OCI-LY7 (cell line): ENCODE measurements at regions not wholly inside any gene's neighbourhood (a gene's known extent, or its start where the extent isn't known, plus 50 kb on each side); places are given as distances from the start of the nearest gene placed in this dataset.

Experiments used
- EZH2phosphoT487 ChIP-seq: fragments of 200-600 bp; sonication (generic); IDR thresholded peaks from 2 replicates; pipeline ENCODE4 v1.6.1; 2018; ENCODE audit warnings: low read depth, borderline replicate concordance, mild to moderate bottlenecking, mixed run types, antibody characterized with exemption, low read length, moderate library complexity, mixed read lengths
- TF ChIP-seq, protein P1 (sequence below): fragments of 200-600 bp; sonication (generic); conservative IDR thresholded peaks from 2 replicates; pipeline ENCODE4 v1.5.1; 2014; ENCODE audit warnings: mild to moderate bottlenecking, antibody characterized with exemption, low read length, moderate library complexity, mixed read lengths

DNA sequence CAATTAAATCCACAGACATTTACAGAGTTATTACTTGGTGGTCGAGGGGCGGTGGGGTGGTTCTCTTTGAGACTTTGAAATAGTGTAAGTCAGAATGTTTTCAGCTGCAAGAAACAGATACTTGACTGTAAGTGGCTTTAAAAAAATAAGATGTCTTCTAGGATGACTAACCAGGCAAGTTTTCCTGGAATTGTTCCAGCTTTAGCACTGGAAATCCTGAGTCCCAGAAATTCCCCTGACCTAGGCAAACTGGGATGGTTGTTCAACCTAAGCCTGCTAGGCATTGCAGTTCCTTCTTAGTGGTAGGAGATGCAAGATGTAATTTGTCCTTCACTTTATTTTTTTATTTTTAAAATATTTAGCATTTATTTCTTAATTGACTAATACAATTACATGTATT lies 169.5 kb upstream of the POC5 start:
- TF ChIP-seq, protein P1, sequence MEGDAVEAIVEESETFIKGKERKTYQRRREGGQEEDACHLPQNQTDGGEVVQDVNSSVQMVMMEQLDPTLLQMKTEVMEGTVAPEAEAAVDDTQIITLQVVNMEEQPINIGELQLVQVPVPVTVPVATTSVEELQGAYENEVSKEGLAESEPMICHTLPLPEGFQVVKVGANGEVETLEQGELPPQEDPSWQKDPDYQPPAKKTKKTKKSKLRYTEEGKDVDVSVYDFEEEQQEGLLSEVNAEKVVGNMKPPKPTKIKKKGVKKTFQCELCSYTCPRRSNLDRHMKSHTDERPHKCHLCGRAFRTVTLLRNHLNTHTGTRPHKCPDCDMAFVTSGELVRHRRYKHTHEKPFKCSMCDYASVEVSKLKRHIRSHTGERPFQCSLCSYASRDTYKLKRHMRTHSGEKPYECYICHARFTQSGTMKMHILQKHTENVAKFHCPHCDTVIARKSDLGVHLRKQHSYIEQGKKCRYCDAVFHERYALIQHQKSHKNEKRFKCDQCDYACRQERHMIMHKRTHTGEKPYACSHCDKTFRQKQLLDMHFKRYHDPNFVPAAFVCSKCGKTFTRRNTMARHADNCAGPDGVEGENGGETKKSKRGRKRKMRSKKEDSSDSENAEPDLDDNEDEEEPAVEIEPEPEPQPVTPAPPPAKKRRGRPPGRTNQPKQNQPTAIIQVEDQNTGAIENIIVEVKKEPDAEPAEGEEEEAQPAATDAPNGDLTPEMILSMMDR, result no peak
- TF ChIP-seq EZH2phosphoT487, result no peak
